Vagina (tissue), 2 donors: ENCODE measurements at regions not wholly inside any gene's neighbourhood (a gene's known extent, or its start where the extent isn't known, plus 50 kb on each side); places are given as distances from the start of the nearest gene placed in this dataset.

Source experiments
- CTCF ChIP-seq, 3 experiments: fragments of 450-650 bp in 2 of 3; fragments of 200-600 bp in 1 of 3; sonication (generic) in 1 of 3; IDR thresholded peaks; one replicate each; pipeline ENCODE4 v1.5.1; 2017 to 2019; ENCODE audit warnings: antibody characterized with exemption in 3 of 3, mild to moderate bottlenecking in 2 of 3, moderate library complexity in 2 of 3
- POLR2AphosphoS5 ChIP-seq, 2 donors: sonication (generic); formaldehyde crosslinking; IDR thresholded peaks; one replicate each; pipeline ENCODE4 v1.9.0; 2017; ENCODE audit warnings: antibody characterized with exemption in 2 of 2, mild to moderate bottlenecking in 2 of 2, low read depth in 1 of 2; ENCODE audit not compliant: insufficient read depth in 1 of 2

GRCh38 chr14:54186821-54187763 is 209.7 kb upstream of the CDKN3 start:
- TF ChIP-seq POLR2AphosphoS5 (IDR thresholded peaks at IDR 0.05; ENCODE audit: insufficient read depth in 1 of 2, low read depth in 1 of 2): no peak
- TF ChIP-seq CTCF (IDR thresholded peaks at IDR 0.05): no peak
